Putamen (tissue), 1 donor: ENCODE measurements at regions not wholly inside any gene's neighbourhood (a gene's known extent, or its start where the extent isn't known, plus 50 kb on each side); places are given as distances from the start of the nearest gene placed in this dataset.
A peak's percentile ranks its signal among the peaks of the same experiment; 100 is the strongest.

Experiments used
- DNase-seq: peaks from one replicate; pipeline ENCODE4 v3.0.0-alpha.2; 2016; ENCODE audit warnings: low spot score

DNA sequence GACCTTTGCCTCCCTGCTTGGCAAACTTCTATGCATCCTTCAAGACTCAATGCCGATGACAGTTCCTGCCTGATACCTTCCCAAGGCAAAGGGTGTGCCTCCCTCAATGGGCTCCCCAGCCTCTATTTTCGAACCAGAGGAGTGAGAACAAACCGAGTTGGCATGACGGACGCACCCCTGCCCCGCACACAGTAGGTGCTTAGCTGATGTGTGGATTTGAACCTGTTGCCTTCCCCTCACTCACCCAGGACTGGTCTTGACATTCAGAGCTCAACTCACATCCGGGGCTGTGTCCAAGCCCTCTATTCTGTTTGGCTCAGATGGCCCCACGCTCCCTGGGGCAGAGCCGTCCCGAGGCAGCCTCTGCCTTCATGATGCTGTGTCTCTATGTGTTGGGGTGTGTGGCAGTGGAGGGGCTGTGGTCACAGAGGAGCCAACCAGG lies 52.2 kb upstream of the SLC6A11 start:
- DNase-seq: no peak

DNA sequence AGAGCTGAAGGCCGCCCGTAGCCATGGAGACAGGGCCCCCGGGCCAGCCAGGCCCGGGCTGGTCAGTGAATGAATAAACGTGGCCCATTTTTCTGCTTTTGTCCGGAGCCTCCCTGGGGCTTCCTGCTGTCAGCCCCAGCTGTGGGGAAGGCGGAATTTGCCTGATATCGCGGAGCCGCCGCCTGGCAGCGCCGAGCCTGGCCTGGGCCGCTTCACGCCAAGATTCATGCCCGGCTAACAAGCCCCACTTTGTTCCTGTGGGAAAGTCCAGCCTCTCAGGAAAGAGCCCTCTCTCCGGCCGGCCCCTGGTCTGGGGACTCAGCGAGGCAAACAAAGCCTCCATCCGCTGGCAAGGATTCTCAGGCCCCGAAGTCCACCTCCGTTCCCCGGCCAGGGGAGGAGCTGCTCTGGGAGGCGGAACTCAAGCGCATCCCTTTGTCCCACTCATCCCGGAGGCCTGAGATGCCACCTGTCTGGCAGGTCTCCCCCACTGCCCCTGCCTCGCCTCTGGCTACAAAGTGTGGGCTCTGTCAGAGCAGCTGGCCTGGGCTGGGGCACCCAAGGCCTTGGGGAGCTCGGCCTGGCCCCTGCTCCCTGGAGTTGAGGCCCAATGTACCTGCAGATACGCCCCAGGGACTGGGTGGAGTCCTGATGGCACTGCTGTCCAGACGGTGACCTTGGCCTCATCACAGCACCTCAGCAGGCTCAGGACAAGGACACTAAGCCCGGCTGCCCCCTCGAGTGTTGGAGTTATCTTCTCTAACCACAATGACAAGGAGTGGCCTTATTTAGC lies 51.6 kb upstream of the SLC6A11 start:
- DNase-seq: peak; percentile 74

DNA sequence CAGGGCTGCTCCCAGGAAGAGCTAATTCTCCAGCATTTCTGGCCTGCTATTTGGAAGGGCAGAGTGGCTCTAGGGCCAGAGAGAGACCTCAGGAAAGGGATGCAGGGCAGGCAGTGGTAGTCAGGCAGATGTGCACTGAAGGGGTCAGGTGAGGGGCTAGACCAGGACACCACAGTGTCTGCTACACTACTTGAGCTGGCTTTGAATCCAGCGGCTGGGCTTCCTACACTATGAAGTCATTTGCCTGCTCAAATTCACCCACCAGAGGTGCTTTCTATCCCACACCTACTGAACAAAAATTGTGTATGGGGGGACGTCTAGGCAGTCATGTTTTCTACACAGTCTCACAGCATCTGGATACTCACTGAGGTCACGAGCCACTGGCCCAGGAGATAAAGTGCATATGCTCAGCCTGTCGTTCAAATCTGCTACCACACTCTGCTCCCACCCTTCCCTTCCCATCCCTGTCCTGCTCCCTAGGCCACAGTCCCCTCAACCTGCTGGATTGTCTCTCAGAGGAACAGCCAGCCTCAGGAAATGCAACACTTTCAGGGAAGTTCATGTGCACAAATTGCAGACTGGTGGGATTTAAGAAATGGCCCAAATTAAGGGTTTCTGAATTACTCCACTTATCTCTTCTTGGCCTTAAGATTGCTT lies 49.9 kb upstream of the SLC6A11 start:
- DNase-seq: no peak
